ENCODE measurements at regions not wholly inside any gene's neighbourhood (a gene's known extent, or its start where the extent isn't known, plus 50 kb on each side); places are given as distances from the start of the nearest gene placed in this dataset.

GRCh38 chr2:8406271-8406670 is 275.6 kb upstream of the ID2 start:
- DNase-seq (ENCODE audit: low spot score), result no peak

GRCh38 chr2:8407332-8407731 is 274.5 kb upstream of the ID2 start:
- no peak for DNase-seq (ENCODE audit: low spot score)

GRCh38 chr2:8408560-8409460 is 273.0 kb upstream of the ID2 start:
- DNase-seq (ENCODE audit: low spot score), result no peak

- no peak for DNase-seq (ENCODE audit: low spot score)
These were observed 272.2 kb upstream of the ID2 start for GRCh38 chr2:8409461-8410260.

GRCh38 chr2:8412082-8412481 is 269.8 kb upstream of the ID2 start:
- DNase-seq (ENCODE audit: low spot score), result no peak

- peak; percentile 8 for DNase-seq (ENCODE audit: low spot score)
These were observed 269.3 kb upstream of the ID2 start for GRCh38 chr2:8412586-8412985.

- DNase-seq (ENCODE audit: low spot score), result no peak
These were observed 268.2 kb upstream of the ID2 start for GRCh38 chr2:8413589-8414135.

- DNase-seq (ENCODE audit: low spot score), result no peak
These were observed 266.6 kb upstream of the ID2 start for GRCh38 chr2:8414946-8415879.

- no peak for DNase-seq (ENCODE audit: low spot score)
These were observed 265.8 kb upstream of the ID2 start for GRCh38 chr2:8416001-8416571.

- DNase-seq (ENCODE audit: low spot score), result no peak
These were observed 264.7 kb upstream of the ID2 start for GRCh38 chr2:8416849-8417832.

- no peak for DNase-seq (ENCODE audit: low spot score)
These were observed 263.1 kb upstream of the ID2 start for GRCh38 chr2:8418721-8419120.

GRCh38 chr2:8421658-8422449 is 260.0 kb upstream of the ID2 start:
- no peak for DNase-seq (ENCODE audit: low spot score)

GRCh38 chr2:8422450-8422800 is 259.4 kb upstream of the ID2 start:
- no peak for DNase-seq (ENCODE audit: low spot score)

- no peak for DNase-seq (ENCODE audit: low spot score)
These were observed 256.6 kb upstream of the ID2 start for GRCh38 chr2:8424997-8425900.

GRCh38 chr2:8426550-8426949 is 255.3 kb upstream of the ID2 start:
- no peak for DNase-seq (ENCODE audit: low spot score)

- no peak for DNase-seq (ENCODE audit: low spot score)
These were observed 254.6 kb upstream of the ID2 start for GRCh38 chr2:8427211-8427610.

- no peak for DNase-seq (ENCODE audit: low spot score)
These were observed 251.2 kb upstream of the ID2 start for GRCh38 chr2:8430628-8431027.

GRCh38 chr2:8431446-8432125 is 250.3 kb upstream of the ID2 start:
- DNase-seq (ENCODE audit: low spot score), result no peak
